Retinal pigment epithelial cell (primary cell): ENCODE measurements at regions not wholly inside any gene's neighbourhood (a gene's known extent, or its start where the extent isn't known, plus 50 kb on each side); places are given as distances from the start of the nearest gene placed in this dataset.

Source experiments
- DNase-seq: peaks from one replicate; pipeline ENCODE4 v3.0.0-alpha.2; 2010; ENCODE audit warnings: low read depth
- H3K4me3 ChIP-seq: 2 replicates; pipeline ENCODE4 v1.5.1; 2011; ENCODE audit warnings: mild to moderate bottlenecking, low read length, control low read depth, moderate library complexity
- CTCF ChIP-seq: conservative IDR thresholded peaks from 2 replicates; pipeline ENCODE4 v1.5.1; 2011; ENCODE audit warnings: low read depth, low read length, control low read depth, inconsistent platforms

GRCh38 chr16:7998789-7999453, 591.4 kb downstream of the TMEM114 start:
- H3K4me3 ChIP-seq: no peak overlapping the region
- no peak for TF ChIP-seq CTCF
- no peak for DNase-seq

- TF ChIP-seq CTCF: no peak
- no peak for DNase-seq
- no peak overlapping the region for H3K4me3 ChIP-seq
These were observed 592.3 kb downstream of the TMEM114 start for GRCh38 chr16:7997966-7998365.

- DNase-seq: no peak
- H3K4me3 ChIP-seq: no peak overlapping the region
- TF ChIP-seq CTCF: no peak
These were observed 597.7 kb downstream of the TMEM114 start for GRCh38 chr16:7992616-7993015.

- no peak for TF ChIP-seq CTCF
- DNase-seq: no peak
- H3K4me3 ChIP-seq: no peak overlapping the region
These were observed 599.6 kb downstream of the TMEM114 start for GRCh38 chr16:7990626-7991260.

- no peak overlapping the region for H3K4me3 ChIP-seq
- TF ChIP-seq CTCF: no peak
- no peak for DNase-seq
These were observed 606.6 kb downstream of the TMEM114 start for GRCh38 chr16:7983676-7984075.

GRCh38 chr16:7980133-7980483, 610.2 kb downstream of the TMEM114 start:
- no peak for DNase-seq
- no peak for TF ChIP-seq CTCF

GRCh38 chr16:7979448-7980132, 610.7 kb downstream of the TMEM114 start:
- no peak overlapping the region for H3K4me3 ChIP-seq
- TF ChIP-seq CTCF: no peak
- no peak for DNase-seq

More at GRCh38 chr16:7980133-7980483, 610.2 kb downstream of the TMEM114 start:
- no peak overlapping the region for H3K4me3 ChIP-seq
